SU-DHL-6 (cell line): ENCODE measurements at regions not wholly inside any gene's neighbourhood (a gene's known extent, or its start where the extent isn't known, plus 50 kb on each side); places are given as distances from the start of the nearest gene placed in this dataset.

Source experiments
- H2AFZ ChIP-seq: fragments of 200-600 bp; sonication (generic); 2 replicates; pipeline ENCODE4 v1.6.1; 2014; ENCODE audit warnings: low read depth, mild to moderate bottlenecking, moderate library complexity, mixed read lengths, antibody characterized with exemption, low read length; ENCODE audit not compliant: severe bottlenecking
- H3F3A ChIP-seq: fragments of 200-600 bp; shearing (Covaris generic); 2 replicates; pipeline ENCODE4 v1.6.0; 2016; ENCODE audit warnings: antibody characterized with exemption, mild to moderate bottlenecking; ENCODE audit not compliant: insufficient read depth
- H3K27ac ChIP-seq: fragments of 200-600 bp; sonication (generic); 2 replicates; pipeline ENCODE4 v1.5.1; 2016; ENCODE audit warnings: low read depth, mild to moderate bottlenecking, low read length, moderate library complexity, mixed read lengths
- H3K27me3 ChIP-seq: fragments of 200-600 bp; sonication (generic), shearing (Covaris generic); 2 replicates; pipeline ENCODE4 v1.6.0; 2014; ENCODE audit warnings: mild to moderate bottlenecking, low read length
- H3K36me3 ChIP-seq: fragments of 200-600 bp; sonication (generic); 2 replicates; pipeline ENCODE4 v1.6.1; 2014; ENCODE audit warnings: mild to moderate bottlenecking, low read length, mixed read lengths
- H3K4me2 ChIP-seq: fragments of 300-600, 200-600 bp; shearing (Covaris generic), sonication (generic); 2 replicates; pipeline ENCODE4 v1.6.0; 2014; ENCODE audit warnings: low read length, low read depth, mild to moderate bottlenecking; ENCODE audit not compliant: poor library complexity, severe bottlenecking
- H3K4me3 ChIP-seq: fragments of 200-600 bp; sonication (generic); 2 replicates; pipeline ENCODE4 v1.5.1; 2014; ENCODE audit warnings: antibody characterized with exemption, low read length, mild to moderate bottlenecking, mixed read lengths; ENCODE audit not compliant: insufficient read depth, poor library complexity, severe bottlenecking
- H3K79me2 ChIP-seq: fragments of 200-600 bp; sonication (generic); 2 replicates; pipeline ENCODE4 v1.6.1; 2014; ENCODE audit warnings: mild to moderate bottlenecking, low read length, moderate library complexity; ENCODE audit not compliant: insufficient read depth
- H3K9ac ChIP-seq: fragments of 200-600 bp; sonication (generic); 2 replicates; pipeline ENCODE4 v1.7.0; 2014; ENCODE audit warnings: mild to moderate bottlenecking, low read length
- H3K9me2 ChIP-seq: fragments of 200-600 bp; sonication (generic); replicated peaks from 2 replicates; pipeline ENCODE4 v1.6.1; 2014; ENCODE audit warnings: low read length; ENCODE audit not compliant: insufficient read depth
- H3K9me3 ChIP-seq: fragments of 200-600 bp; sonication (generic); 2 replicates; pipeline ENCODE4 v1.6.1; 2014; ENCODE audit warnings: low read length, mixed read lengths; ENCODE audit not compliant: insufficient read depth
- H4K20me1 ChIP-seq: fragments of 200-600 bp; sonication (generic); 2 replicates; pipeline ENCODE4 v1.6.1; 2014; ENCODE audit warnings: low read depth, mild to moderate bottlenecking, antibody characterized with exemption, low read length, moderate library complexity, mixed read lengths
- CTCF ChIP-seq: fragments of 200-600 bp; sonication (generic); IDR thresholded peaks from one replicate; pipeline ENCODE4 v1.5.1; 2017; ENCODE audit warnings: antibody characterized with exemption, mild to moderate bottlenecking, low read length, moderate library complexity; ENCODE audit not compliant: insufficient read depth, poor library complexity, severe bottlenecking
- EZH2phosphoT487 ChIP-seq: fragments of 200-600 bp; sonication (generic), shearing (Covaris generic); conservative IDR thresholded peaks from 2 replicates; pipeline ENCODE4 v1.6.1; 2018; ENCODE audit warnings: mild to moderate bottlenecking, antibody characterized with exemption, low read length, moderate library complexity, mixed read lengths

DNA sequence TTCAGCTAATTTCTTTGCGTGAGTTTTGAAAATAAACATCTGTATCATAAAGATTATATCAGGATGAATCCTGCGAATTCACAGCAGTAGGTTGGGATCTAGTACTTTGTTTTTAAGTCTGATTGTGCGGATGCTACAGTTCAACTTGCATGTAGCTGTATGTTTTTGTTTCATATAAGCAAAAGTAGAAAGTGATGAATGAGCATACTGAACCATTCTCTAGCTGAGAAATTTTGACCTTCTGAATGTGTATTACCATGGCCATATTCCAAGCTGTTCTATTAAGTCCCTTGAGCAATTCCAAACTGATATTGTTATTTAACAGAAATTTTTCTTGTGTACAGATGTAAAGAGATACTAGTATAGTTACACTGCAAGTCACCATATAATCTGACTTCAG lies 358.8 kb upstream of the MEOX2 start:
- Histone ChIP-seq H3K9me3 (no peaks in the 10 kb centered on the region), H4K20me1 (no peaks in the 10 kb centered on the region), H3K9ac (no peak overlapping the region), H2AFZ (no peak overlapping the region), H3F3A (no peaks in the 10 kb centered on the region), H3K27me3 (no peaks in the 10 kb centered on the region), H3K79me2 (no peaks in the 10 kb centered on the region), H3K4me2 (no peak overlapping the region), H3K27ac (no peak overlapping the region), H3K4me3 (no peak overlapping the region), H3K36me3 (no peaks in the 10 kb centered on the region), H3K9me2 (no peaks in the 10 kb centered on the region)
- TF ChIP-seq EZH2phosphoT487 (no peak), CTCF (no peak)

DNA sequence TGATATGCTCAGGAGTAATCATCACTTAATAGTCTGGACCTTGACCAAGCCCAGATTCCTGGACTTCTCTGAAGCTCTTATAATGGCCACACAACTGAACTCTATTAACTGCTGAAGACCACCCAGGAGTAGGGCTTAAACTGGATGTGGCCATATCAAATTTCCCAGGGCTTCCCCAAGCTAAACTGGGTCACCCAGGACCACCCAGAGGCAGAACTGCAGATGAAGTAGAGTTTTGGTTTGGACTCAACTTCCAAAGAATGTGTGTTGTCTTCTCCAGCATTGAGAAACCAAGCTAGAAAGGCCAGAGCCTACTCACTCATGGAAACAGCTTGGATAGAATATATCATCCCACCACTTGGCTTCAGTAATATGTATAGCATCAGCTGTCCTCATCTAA lies 358.2 kb upstream of the MEOX2 start:
- Histone ChIP-seq H3K4me2 (no peak overlapping the region), H3F3A (no peaks in the 10 kb centered on the region), H3K79me2 (no peaks in the 10 kb centered on the region), H3K9me2 (no peaks in the 10 kb centered on the region), H3K9me3 (no peaks in the 10 kb centered on the region), H4K20me1 (no peaks in the 10 kb centered on the region), H3K36me3 (no peaks in the 10 kb centered on the region; the same call in 1 of the 2 replicates), H3K27ac (no peak overlapping the region), H3K27me3 (no peaks in the 10 kb centered on the region), H3K4me3 (no peak overlapping the region), H3K9ac (no peak overlapping the region), H2AFZ (no peak overlapping the region)
- TF ChIP-seq CTCF, result no peak
- TF ChIP-seq EZH2phosphoT487, result no peak

DNA sequence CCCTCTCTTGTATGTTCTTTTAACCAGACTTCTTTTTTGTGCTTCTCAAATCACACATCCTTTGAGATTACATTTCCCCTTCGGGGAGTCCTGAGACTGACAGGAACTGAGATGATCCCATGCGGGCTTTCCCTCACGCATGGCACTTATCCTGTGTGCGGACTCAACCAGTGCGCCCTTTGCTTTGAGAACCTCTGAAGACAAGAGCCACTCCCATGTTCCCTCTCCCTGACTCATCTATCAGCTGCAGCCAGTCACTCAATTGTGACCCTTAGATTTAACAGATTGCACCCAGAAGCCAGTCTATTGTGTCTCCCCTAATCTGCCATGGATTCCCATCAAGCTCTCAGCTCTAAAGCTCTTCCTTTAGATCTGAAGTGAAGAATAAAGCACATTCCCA lies 353.9 kb upstream of the MEOX2 start:
- H3K9me2 ChIP-seq, result no peaks in the 10 kb centered on the region
- H3K4me2 ChIP-seq, result no peak overlapping the region
- H2AFZ ChIP-seq, result no peak overlapping the region

More for the DNA sequence above, 353.9 kb upstream of the MEOX2 start:
- H3K4me3 ChIP-seq, result no peak overlapping the region
- no peaks in the 10 kb centered on the region for H3K79me2 ChIP-seq
- H3K9ac ChIP-seq, result no peak overlapping the region
- H3F3A ChIP-seq, result no peaks in the 10 kb centered on the region
- no peak overlapping the region for H3K27ac ChIP-seq
- H3K9me3 ChIP-seq, result no peaks in the 10 kb centered on the region
- no peaks in the 10 kb centered on the region for H4K20me1 ChIP-seq
- H3K36me3 ChIP-seq, result no peaks in the 10 kb centered on the region; the same call in 1 of the 2 replicates
- H3K27me3 ChIP-seq, result no peaks in the 10 kb centered on the region
- TF ChIP-seq CTCF (no peak), EZH2phosphoT487 (no peak)
